Calu3 (cell line): ENCODE measurements at regions not wholly inside any gene's neighbourhood (a gene's known extent, or its start where the extent isn't known, plus 50 kb on each side); places are given as distances from the start of the nearest gene placed in this dataset.

Experiments
- BruUV-seq: library from RNA; stranded (reverse); fragments of 400-500 nt; replicated peaks from 2 replicates; lab custom pipeline; 2021; lab: Mats Ljungman, UMichigan
- CTCF ChIA-PET: fragments of 300-600 bp; sonication (Branson Sonifier 250); formaldehyde crosslinking; loops from one replicate; lab custom pipeline; 2022; ENCODE audit warnings: antibody characterized with exemption; lab: Charles Lee
- DNase-seq: peaks from one replicate; pipeline ENCODE4 v3.0.0; 2022
- H3K27ac Mint-ChIP-seq: one replicate; pipeline ENCODE4 v1.8.0; 2022; ENCODE audit warnings: mixed read lengths; ENCODE audit not compliant: unreplicated experiment
- H3K27me3 Mint-ChIP-seq: one replicate; pipeline ENCODE4 v1.8.0; 2022; ENCODE audit warnings: mixed read lengths; ENCODE audit not compliant: unreplicated experiment
- H3K36me3 Mint-ChIP-seq: one replicate; pipeline ENCODE4 v1.8.0; 2022; ENCODE audit warnings: mild to moderate bottlenecking, moderate library complexity, mixed read lengths; ENCODE audit not compliant: insufficient read depth, unreplicated experiment
- H3K4me1 Mint-ChIP-seq: one replicate; pipeline ENCODE4 v1.8.0; 2022; ENCODE audit warnings: mild to moderate bottlenecking, low read depth, mixed read lengths; ENCODE audit not compliant: unreplicated experiment
- H3K4me3 Mint-ChIP-seq: one replicate; pipeline ENCODE4 v1.8.0; 2022; ENCODE audit warnings: mild to moderate bottlenecking, low read depth, moderate library complexity, mixed read lengths; ENCODE audit not compliant: unreplicated experiment
- H3K9me3 Mint-ChIP-seq: one replicate; pipeline ENCODE4 v1.8.0; 2022; ENCODE audit warnings: low read depth, mixed read lengths; ENCODE audit not compliant: unreplicated experiment
- CTCF ChIP-seq: fragments of 200-600 bp; IDR thresholded peaks from one replicate; pipeline ENCODE4 v1.8.0; 2022; ENCODE audit warnings: antibody characterized with exemption; ENCODE audit not compliant: unreplicated experiment
- intact Hi-C: fragments of 100-400 bp; cut with micrococcal nuclease; formaldehyde crosslinking; loops from one replicate; pipeline ENCODE4 v1.10.0; 2022; ENCODE audit not compliant: unreplicated experiment

- Mint-ChIP-seq H3K27me3 (no peaks in the 10 kb centered on the region), H3K36me3 (no peaks in the 10 kb centered on the region), H3K27ac (no peak overlapping the region), H3K4me3 (no peak overlapping the region), H3K4me1 (no peaks in the 10 kb centered on the region), H3K9me3 (peaks cover 6% of the 10 kb centered on the region)
- no peak for TF ChIP-seq CTCF
- CTCF ChIA-PET: no interaction called here
- no peak for DNase-seq
- no TSS peak for BruUV-seq
- intact Hi-C loops: no loop called here
Observed at GRCh38 chr3:7913283-7913682, 588.3 kb upstream of the LMCD1 start.

- intact Hi-C loops: no loop called here
- TF ChIP-seq CTCF: no peak
- peaks cover 6% of the 10 kb centered on the region for H3K9me3 Mint-ChIP-seq
- H3K4me1 Mint-ChIP-seq: no peaks in the 10 kb centered on the region
- no peaks in the 10 kb centered on the region for H3K36me3 Mint-ChIP-seq
- no peak overlapping the region for H3K27ac Mint-ChIP-seq
- DNase-seq: no peak
- CTCF ChIA-PET: no interaction called here
- no peaks in the 10 kb centered on the region for H3K27me3 Mint-ChIP-seq
- BruUV-seq: no TSS peak
- no peak overlapping the region for H3K4me3 Mint-ChIP-seq
Observed at GRCh38 chr3:7915356-7915755, 586.3 kb upstream of the LMCD1 start.

- no TSS peak for BruUV-seq
- CTCF ChIA-PET: no interaction called here
Observed at GRCh38 chr3:7917443-7918151, 584.0 kb upstream of the LMCD1 start.

GRCh38 chr3:7920211-7920610 is 581.4 kb upstream of the LMCD1 start:
- CTCF ChIA-PET: interaction anchor here (0.6 kb wide), 1 partner anchor 220 kb away, joined by 3 read pairs; no protein-coding TSS in a partner anchor
- Mint-ChIP-seq H3K36me3 (no peaks in the 10 kb centered on the region), H3K4me3 (no peak overlapping the region), H3K27me3 (no peaks in the 10 kb centered on the region), H3K9me3 (peaks cover 6% of the 10 kb centered on the region), H3K4me1 (no peaks in the 10 kb centered on the region), H3K27ac (no peak overlapping the region)
- no TSS peak for BruUV-seq
- TF ChIP-seq CTCF: no peak
- no peak for DNase-seq
- intact Hi-C loops: no loop called here

More at GRCh38 chr3:7917443-7918151, 584.0 kb upstream of the LMCD1 start:
- Mint-ChIP-seq H3K9me3 (peaks cover 4% of the 10 kb centered on the region), H3K4me3 (no peak overlapping the region), H3K36me3 (no peaks in the 10 kb centered on the region), H3K27ac (no peak overlapping the region), H3K4me1 (no peaks in the 10 kb centered on the region), H3K27me3 (no peaks in the 10 kb centered on the region)
- intact Hi-C loops: no loop called here
- DNase-seq: no peak
- no peak for TF ChIP-seq CTCF
